ENCODE measurements at regions not wholly inside any gene's neighbourhood (a gene's known extent, or its start where the extent isn't known, plus 50 kb on each side); places are given as distances from the start of the nearest gene placed in this dataset.

GRCh38 chr20:51310216-51310615 lies 232.3 kb downstream of the NFATC2 start:
- DNase-seq = no peak
- Histone ChIP-seq H3K9me3 (ENCODE audit: severe bottlenecking) (no peaks in the 10 kb centered on the region), H3K4me3 (ENCODE audit: low read depth, low read length) (no peak overlapping the region), H3K27me3 (ENCODE audit: insufficient read depth, low read depth, severe bottlenecking) (peaks cover 91% of the 10 kb centered on the region), H3K27ac (no peak overlapping the region), H3K36me3 (no peaks in the 10 kb centered on the region)
- TF ChIP-seq, protein P1, sequence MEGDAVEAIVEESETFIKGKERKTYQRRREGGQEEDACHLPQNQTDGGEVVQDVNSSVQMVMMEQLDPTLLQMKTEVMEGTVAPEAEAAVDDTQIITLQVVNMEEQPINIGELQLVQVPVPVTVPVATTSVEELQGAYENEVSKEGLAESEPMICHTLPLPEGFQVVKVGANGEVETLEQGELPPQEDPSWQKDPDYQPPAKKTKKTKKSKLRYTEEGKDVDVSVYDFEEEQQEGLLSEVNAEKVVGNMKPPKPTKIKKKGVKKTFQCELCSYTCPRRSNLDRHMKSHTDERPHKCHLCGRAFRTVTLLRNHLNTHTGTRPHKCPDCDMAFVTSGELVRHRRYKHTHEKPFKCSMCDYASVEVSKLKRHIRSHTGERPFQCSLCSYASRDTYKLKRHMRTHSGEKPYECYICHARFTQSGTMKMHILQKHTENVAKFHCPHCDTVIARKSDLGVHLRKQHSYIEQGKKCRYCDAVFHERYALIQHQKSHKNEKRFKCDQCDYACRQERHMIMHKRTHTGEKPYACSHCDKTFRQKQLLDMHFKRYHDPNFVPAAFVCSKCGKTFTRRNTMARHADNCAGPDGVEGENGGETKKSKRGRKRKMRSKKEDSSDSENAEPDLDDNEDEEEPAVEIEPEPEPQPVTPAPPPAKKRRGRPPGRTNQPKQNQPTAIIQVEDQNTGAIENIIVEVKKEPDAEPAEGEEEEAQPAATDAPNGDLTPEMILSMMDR (IDR thresholded peaks at IDR 0.05; ENCODE audit: low read depth, low read length) = no peak

- DNase-seq = no peak
- TF ChIP-seq, protein P1 (IDR thresholded peaks at IDR 0.05; ENCODE audit: low read depth, low read length) = no peak
- Histone ChIP-seq H3K27me3 (ENCODE audit: insufficient read depth, low read depth, severe bottlenecking) (peaks cover 90% of the 10 kb centered on the region), H3K4me3 (ENCODE audit: low read depth, low read length) (no peak overlapping the region), H3K9me3 (ENCODE audit: severe bottlenecking) (peaks cover under 1% of the 10 kb centered on the region), H3K36me3 (no peaks in the 10 kb centered on the region), H3K27ac (no peak overlapping the region)
These were observed 233.4 kb downstream of the NFATC2 start for GRCh38 chr20:51309128-51309527.

- Histone ChIP-seq H3K4me3 (ENCODE audit: low read depth, low read length) (no peak overlapping the region), H3K36me3 (no peaks in the 10 kb centered on the region), H3K9me3 (ENCODE audit: severe bottlenecking) (peaks cover 6% of the 10 kb centered on the region), H3K27ac (no peak overlapping the region), H3K27me3 (ENCODE audit: insufficient read depth, low read depth, severe bottlenecking) (peaks cover 73% of the 10 kb centered on the region)
- TF ChIP-seq, protein P1 (IDR thresholded peaks at IDR 0.05; ENCODE audit: low read depth, low read length) = peak; percentile 95
- peak; percentile 61 for DNase-seq
These were observed 235.8 kb downstream of the NFATC2 start for GRCh38 chr20:51306521-51307358.

DNA sequence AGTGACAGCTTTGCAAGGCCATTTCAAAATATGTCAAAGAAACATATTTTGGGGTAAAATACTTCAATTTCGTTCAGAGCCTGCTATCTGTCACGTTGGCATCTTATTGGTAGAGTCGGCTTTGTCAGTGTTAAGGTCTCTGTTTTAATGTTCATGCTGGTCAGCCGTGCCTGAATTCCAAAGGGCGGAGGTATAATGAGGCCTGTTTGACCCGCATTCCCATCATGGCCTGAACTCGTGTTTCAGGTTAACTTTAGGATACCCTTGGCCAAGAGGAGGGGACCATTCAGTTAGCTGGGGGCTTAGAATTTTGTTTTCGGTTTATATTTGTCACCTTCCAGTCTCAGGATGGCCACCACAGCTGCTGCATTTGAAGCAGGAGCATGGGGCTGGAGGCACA lies 236.4 kb downstream of the NFATC2 start:
- H3K4me3 ChIP-seq (ENCODE audit: low read depth, low read length) = no peak overlapping the region
- H3K27ac ChIP-seq = no peak overlapping the region
- peaks cover 6% of the 10 kb centered on the region for H3K9me3 ChIP-seq (ENCODE audit: severe bottlenecking)
- no peaks in the 10 kb centered on the region for H3K36me3 ChIP-seq
- DNase-seq = no peak
- TF ChIP-seq, protein P1 (IDR thresholded peaks at IDR 0.05; ENCODE audit: low read depth, low read length) = no peak
- peaks cover 73% of the 10 kb centered on the region for H3K27me3 ChIP-seq (ENCODE audit: insufficient read depth, low read depth, severe bottlenecking)

- peaks cover 8% of the 10 kb centered on the region for H3K9me3 ChIP-seq (ENCODE audit: severe bottlenecking)
- TF ChIP-seq, protein P1 (IDR thresholded peaks at IDR 0.05; ENCODE audit: low read depth, low read length) = no peak
- no peak for DNase-seq
- H3K27ac ChIP-seq = no peak overlapping the region
- H3K4me3 ChIP-seq (ENCODE audit: low read depth, low read length) = no peak overlapping the region
- peaks cover 71% of the 10 kb centered on the region for H3K27me3 ChIP-seq (ENCODE audit: insufficient read depth, low read depth, severe bottlenecking)
- no peaks in the 10 kb centered on the region for H3K36me3 ChIP-seq
These were observed 237.0 kb downstream of the NFATC2 start for GRCh38 chr20:51305316-51306052.

Measured in WERI-Rb-1 (cell line).